Thyroid gland (tissue), 4 donors: ENCODE measurements at regions not wholly inside any gene's neighbourhood (a gene's known extent, or its start where the extent isn't known, plus 50 kb on each side); places are given as distances from the start of the nearest gene placed in this dataset.

Source experiments
- DNase-seq, 2 donors: peaks; one replicate each; pipeline ENCODE4 v3.0.0-alpha.2; 2019
- H3K27ac ChIP-seq, 3 donors: fragments of 200-600 bp; sonication (generic); 1 replicate in 2 of 3; 2 replicates in 1 of 3; pipeline ENCODE4 v1.5.1; 2016 to 2019; ENCODE audit warnings: mild to moderate bottlenecking in 1 of 3, moderate library complexity in 1 of 3
- H3K27me3 ChIP-seq: fragments of 200-600 bp; sonication (generic); one replicate; pipeline ENCODE4 v1.5.1; 2019
- H3K36me3 ChIP-seq, 2 donors: fragments of 200-600 bp; sonication (generic); one replicate each; pipeline ENCODE4 v1.5.1; 2016 to 2019
- H3K4me1 ChIP-seq, 2 donors: fragments of 200-600 bp; sonication (generic); one replicate each; pipeline ENCODE4 v1.5.1; 2017 to 2019
- H3K4me3 ChIP-seq, 3 donors: fragments of 200-600 bp; sonication (generic); replicated peaks in 1 of 3; 1 replicate in 2 of 3; 2 replicates in 1 of 3; pipeline ENCODE4 v1.5.1; 2016; ENCODE audit warnings: mild to moderate bottlenecking in 1 of 3
- H3K9me3 ChIP-seq: fragments of 200-600 bp; sonication (generic); one replicate; pipeline ENCODE4 v1.5.1; 2017
- CTCF ChIP-seq, 6 experiments: fragments of 200-600 bp in 3 of 6; fragments of 450-650 bp in 3 of 6; sonication (generic) in 3 of 6; IDR thresholded peaks; one replicate each; pipeline ENCODE4 v1.5.1; 2016 to 2019; ENCODE audit warnings: antibody characterized with exemption in 6 of 6, mild to moderate bottlenecking in 2 of 6, inconsistent platforms in 1 of 6, moderate library complexity in 1 of 6
- POLR2A ChIP-seq, 2 donors: fragments of 450-650 bp; IDR thresholded peaks; one replicate each; pipeline ENCODE4 v1.6.1; 2017; ENCODE audit warnings: antibody characterized with exemption in 2 of 2, mild to moderate bottlenecking in 2 of 2, moderate library complexity in 1 of 2
- WGBS, 2 donors: methylation state at CpG; one replicate each; pipeline ENCODE4 v1.1.5; 2017; 5-methylcytosine and 5-hydroxymethylcytosine counted together
- intact Hi-C: fragments of 100-400 bp; cut with DNase I; formaldehyde crosslinking; loops from one replicate; pipeline ENCODE4 v1.15.1; 2023

- Histone ChIP-seq H3K27me3 (no peaks in the 10 kb centered on the region), H3K27ac (no peak overlapping the region), H3K36me3 (no peaks in the 10 kb centered on the region), H3K4me3 (no peak overlapping the region), H3K9me3 (no peaks in the 10 kb centered on the region), H3K4me1 (no peaks in the 10 kb centered on the region)
- TF ChIP-seq CTCF (IDR thresholded peaks at IDR 0.05): no peak
- TF ChIP-seq POLR2A (IDR thresholded peaks at IDR 0.05): no peak
- DNase-seq: no peak
- 91 to 92% methylated on average over 7 of the region's 7 CpGs for WGBS, 2 donors
- intact Hi-C loops: no loop called here
Observed at GRCh38 chr10:14438576-14438975, 107.9 kb upstream of the FRMD4A start.

- TF ChIP-seq CTCF (IDR thresholded peaks at IDR 0.05) (no peak), POLR2A (IDR thresholded peaks at IDR 0.05) (no peak)
- Histone ChIP-seq H3K4me3 (no peak overlapping the region), H3K9me3 (no peaks in the 10 kb centered on the region), H3K27ac (no peak overlapping the region), H3K36me3 (no peaks in the 10 kb centered on the region), H3K27me3 (no peaks in the 10 kb centered on the region), H3K4me1 (no peaks in the 10 kb centered on the region)
- WGBS, 2 donors: 17 to 19% methylated on average over 1 of the region's 1 CpG
- intact Hi-C loops: no loop called here
- no peak for DNase-seq
Observed at GRCh38 chr10:14438057-14438456, 107.3 kb upstream of the FRMD4A start.

GRCh38 chr10:14435976-14436632 is 105.4 kb upstream of the FRMD4A start:
- Histone ChIP-seq H3K4me3 (no peak overlapping the region), H3K9me3 (no peaks in the 10 kb centered on the region), H3K27me3 (no peaks in the 10 kb centered on the region), H3K36me3 (no peaks in the 10 kb centered on the region), H3K4me1 (no peaks in the 10 kb centered on the region), H3K27ac (no peak overlapping the region)
- DNase-seq: no peak
- intact Hi-C loops: no loop called here
- TF ChIP-seq POLR2A (IDR thresholded peaks at IDR 0.05) (no peak), CTCF (IDR thresholded peaks at IDR 0.05) (no peak)
- WGBS, 2 donors: 80 to 87% methylated on average over 7 of the region's 7 CpGs

GRCh38 chr10:14433147-14433546 is 102.4 kb upstream of the FRMD4A start:
- no peak for DNase-seq
- H3K4me1 ChIP-seq: no peaks in the 10 kb centered on the region
- intact Hi-C loops: no loop called here
- no peaks in the 10 kb centered on the region for H3K9me3 ChIP-seq
- H3K4me3 ChIP-seq: no peak overlapping the region
- no peaks in the 10 kb centered on the region for H3K27me3 ChIP-seq
- H3K27ac ChIP-seq: no peak overlapping the region
- H3K36me3 ChIP-seq: no peaks in the 10 kb centered on the region
- 71 to 89% methylated on average over 2 of the region's 2 CpGs for WGBS, 2 donors
- TF ChIP-seq CTCF (IDR thresholded peaks at IDR 0.05) (no peak), POLR2A (IDR thresholded peaks at IDR 0.05) (no peak)

- WGBS, 2 donors: 90 to 93% methylated on average over 4 of the region's 4 CpGs
- no peak for DNase-seq
- H3K27me3 ChIP-seq: no peaks in the 10 kb centered on the region
- no peak overlapping the region for H3K4me3 ChIP-seq
- no peak for TF ChIP-seq POLR2A (IDR thresholded peaks at IDR 0.05)
- TF ChIP-seq CTCF (IDR thresholded peaks at IDR 0.05): no peak
- H3K9me3 ChIP-seq: no peaks in the 10 kb centered on the region
- intact Hi-C loops: no loop called here
- H3K4me1 ChIP-seq: no peaks in the 10 kb centered on the region
- H3K27ac ChIP-seq: no peak overlapping the region
- H3K36me3 ChIP-seq: no peaks in the 10 kb centered on the region
Observed at GRCh38 chr10:14431868-14432267, 101.1 kb upstream of the FRMD4A start.
